Adipocyte (in vitro differentiated cells): ENCODE measurements at regions not wholly inside any gene's neighbourhood (a gene's known extent, or its start where the extent isn't known, plus 50 kb on each side); places are given as distances from the start of the nearest gene placed in this dataset.

Experiments used
- DNase-seq: peaks from one replicate; pipeline ENCODE4 v3.0.0-alpha.2; 2015; ENCODE audit warnings: low read depth
- H3K27me3 ChIP-seq: replicated peaks from 2 replicates; pipeline ENCODE4 v1.7.0; 2013; ENCODE audit warnings: mild to moderate bottlenecking, low read length, moderate library complexity; ENCODE audit not compliant: control insufficient read depth, insufficient read depth
- H3K36me3 ChIP-seq: 2 replicates; pipeline ENCODE4 v1.7.0; 2013; ENCODE audit warnings: low read length, mild to moderate bottlenecking, moderate library complexity; ENCODE audit not compliant: control insufficient read depth, insufficient read depth, severe bottlenecking
- H3K4me1 ChIP-seq: 2 replicates; pipeline ENCODE4 v1.7.0; 2013; ENCODE audit warnings: mild to moderate bottlenecking, low read length, moderate library complexity; ENCODE audit not compliant: control insufficient read depth, insufficient read depth
- H3K4me3 ChIP-seq: 2 replicates; pipeline ENCODE4 v1.7.0; 2013; ENCODE audit warnings: mild to moderate bottlenecking, low read length, moderate library complexity
- H3K9ac ChIP-seq: 2 replicates; pipeline ENCODE4 v1.7.0; 2013; ENCODE audit warnings: mild to moderate bottlenecking, low read length, moderate library complexity
- H3K9me3 ChIP-seq: 2 replicates; pipeline ENCODE4 v1.7.0; 2013; ENCODE audit warnings: mild to moderate bottlenecking, low read length, moderate library complexity; ENCODE audit not compliant: control insufficient read depth

GRCh38 chr9:10983251-10983650 is 370.4 kb upstream of the PTPRD start:
- H3K4me1 ChIP-seq: no peaks in the 10 kb centered on the region
- no peak overlapping the region for H3K4me3 ChIP-seq
- no peak overlapping the region for H3K9ac ChIP-seq
- H3K36me3 ChIP-seq: no peaks in the 10 kb centered on the region
- no peaks in the 10 kb centered on the region for H3K9me3 ChIP-seq
- no peaks in the 10 kb centered on the region for H3K27me3 ChIP-seq
- DNase-seq: no peak

GRCh38 chr9:10999646-11000045 is 386.8 kb upstream of the PTPRD start:
- Histone ChIP-seq H3K27me3 (no peaks in the 10 kb centered on the region), H3K4me1 (no peaks in the 10 kb centered on the region), H3K4me3 (no peak overlapping the region)

GRCh38 chr9:11001546-11001945 is 388.7 kb upstream of the PTPRD start:
- no peaks in the 10 kb centered on the region for H3K27me3 ChIP-seq
- H3K9ac ChIP-seq: no peak overlapping the region
- no peak for DNase-seq
- no peaks in the 10 kb centered on the region for H3K9me3 ChIP-seq
- no peak overlapping the region for H3K4me3 ChIP-seq
- no peaks in the 10 kb centered on the region for H3K36me3 ChIP-seq
- H3K4me1 ChIP-seq: no peaks in the 10 kb centered on the region

More at GRCh38 chr9:10999646-11000045, 386.8 kb upstream of the PTPRD start:
- H3K36me3 ChIP-seq: no peaks in the 10 kb centered on the region
- DNase-seq: no peak
- H3K9me3 ChIP-seq: no peaks in the 10 kb centered on the region
- H3K9ac ChIP-seq: no peak overlapping the region

- H3K9ac ChIP-seq: no peak overlapping the region
- no peaks in the 10 kb centered on the region for H3K27me3 ChIP-seq
- DNase-seq: no peak
- H3K4me3 ChIP-seq: no peak overlapping the region
- H3K9me3 ChIP-seq: no peaks in the 10 kb centered on the region
- H3K4me1 ChIP-seq: no peaks in the 10 kb centered on the region
- no peaks in the 10 kb centered on the region for H3K36me3 ChIP-seq
Observed at GRCh38 chr9:11002705-11003104, 389.9 kb upstream of the PTPRD start.

GRCh38 chr9:11003836-11004235 is 391.0 kb upstream of the PTPRD start:
- H3K4me3 ChIP-seq: no peak overlapping the region
- H3K9ac ChIP-seq: no peak overlapping the region
- no peaks in the 10 kb centered on the region for H3K36me3 ChIP-seq
- no peaks in the 10 kb centered on the region for H3K9me3 ChIP-seq
- no peaks in the 10 kb centered on the region for H3K4me1 ChIP-seq
- H3K27me3 ChIP-seq: no peaks in the 10 kb centered on the region
- no peak for DNase-seq

- Histone ChIP-seq H3K36me3 (no peaks in the 10 kb centered on the region), H3K27me3 (no peaks in the 10 kb centered on the region), H3K9ac (no peak overlapping the region), H3K4me3 (no peak overlapping the region), H3K4me1 (no peaks in the 10 kb centered on the region), H3K9me3 (peaks cover 5% of the 10 kb centered on the region)
- no peak for DNase-seq
Observed at GRCh38 chr9:11011696-11012095, 398.9 kb upstream of the PTPRD start.

GRCh38 chr9:11016081-11016480 is 403.3 kb upstream of the PTPRD start:
- no peak overlapping the region for H3K4me3 ChIP-seq
- H3K9ac ChIP-seq: no peak overlapping the region
- no peaks in the 10 kb centered on the region for H3K27me3 ChIP-seq
- no peaks in the 10 kb centered on the region for H3K36me3 ChIP-seq
- no peak for DNase-seq
- no peaks in the 10 kb centered on the region for H3K4me1 ChIP-seq
- peaks cover 3% of the 10 kb centered on the region for H3K9me3 ChIP-seq

- Histone ChIP-seq H3K36me3 (no peaks in the 10 kb centered on the region), H3K4me3 (no peak overlapping the region), H3K27me3 (no peaks in the 10 kb centered on the region), H3K9ac (no peak overlapping the region), H3K9me3 (no peaks in the 10 kb centered on the region), H3K4me1 (no peaks in the 10 kb centered on the region)
- no peak for DNase-seq
Observed at GRCh38 chr9:11023201-11023600, 410.4 kb upstream of the PTPRD start.

- H3K9me3 ChIP-seq: no peaks in the 10 kb centered on the region
- no peak for DNase-seq
- H3K36me3 ChIP-seq: no peaks in the 10 kb centered on the region
- H3K9ac ChIP-seq: no peak overlapping the region
- H3K4me3 ChIP-seq: no peak overlapping the region
- H3K27me3 ChIP-seq: no peaks in the 10 kb centered on the region
- H3K4me1 ChIP-seq: no peaks in the 10 kb centered on the region
Observed at GRCh38 chr9:11025775-11026174, 413.0 kb upstream of the PTPRD start.

- DNase-seq: no peak
Observed at GRCh38 chr9:11038366-11038765, 425.6 kb upstream of the PTPRD start.

GRCh38 chr9:11039006-11039405 is 426.2 kb upstream of the PTPRD start:
- H3K9ac ChIP-seq: no peak overlapping the region

More at GRCh38 chr9:11038366-11038765, 425.6 kb upstream of the PTPRD start:
- H3K9me3 ChIP-seq: no peaks in the 10 kb centered on the region
- H3K4me3 ChIP-seq: no peak overlapping the region
- H3K36me3 ChIP-seq: no peaks in the 10 kb centered on the region
- no peaks in the 10 kb centered on the region for H3K4me1 ChIP-seq
- no peaks in the 10 kb centered on the region for H3K27me3 ChIP-seq
- H3K9ac ChIP-seq: no peak overlapping the region

GRCh38 chr9:11045589-11045988 is 432.8 kb upstream of the PTPRD start:
- Histone ChIP-seq H3K4me3 (no peak overlapping the region), H3K9me3 (no peaks in the 10 kb centered on the region), H3K36me3 (no peaks in the 10 kb centered on the region), H3K27me3 (no peaks in the 10 kb centered on the region), H3K4me1 (no peaks in the 10 kb centered on the region), H3K9ac (no peak overlapping the region)
- DNase-seq: no peak

More at GRCh38 chr9:11039006-11039405, 426.2 kb upstream of the PTPRD start:
- DNase-seq: no peak
- Histone ChIP-seq H3K9me3 (no peaks in the 10 kb centered on the region), H3K27me3 (no peaks in the 10 kb centered on the region), H3K4me3 (no peak overlapping the region), H3K4me1 (no peaks in the 10 kb centered on the region), H3K36me3 (no peaks in the 10 kb centered on the region)
